ENCODE measurements at regions not wholly inside any gene's neighbourhood (a gene's known extent, or its start where the extent isn't known, plus 50 kb on each side); places are given as distances from the start of the nearest gene placed in this dataset.
A peak's percentile ranks its signal among the peaks of the same experiment; 100 is the strongest.

DNA sequence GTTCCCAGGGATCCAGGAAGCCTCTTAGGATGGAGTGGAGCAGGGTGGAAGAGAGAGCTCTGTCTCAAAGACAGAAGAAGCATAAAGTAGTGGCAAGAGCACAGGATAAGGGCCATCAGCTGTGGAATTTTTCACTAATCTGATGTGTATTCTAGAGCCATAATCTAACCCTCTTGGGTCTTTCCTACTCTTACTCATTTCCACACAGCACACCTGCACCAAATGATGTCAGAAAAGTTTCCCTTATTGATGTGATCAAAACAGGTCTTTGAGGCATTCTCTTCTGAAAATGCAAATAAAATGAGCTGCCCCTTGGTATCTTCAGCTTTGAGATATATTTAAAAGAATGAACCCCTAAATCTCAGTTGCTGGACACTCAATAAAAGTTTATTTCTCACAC, 415.1 kb upstream of the CHST9 start:
- no peak for TF ChIP-seq SPI1 (IDR thresholded peaks at IDR 0.05; ENCODE audit: borderline replicate concordance, low read depth)
- TF ChIP-seq, protein P1, sequence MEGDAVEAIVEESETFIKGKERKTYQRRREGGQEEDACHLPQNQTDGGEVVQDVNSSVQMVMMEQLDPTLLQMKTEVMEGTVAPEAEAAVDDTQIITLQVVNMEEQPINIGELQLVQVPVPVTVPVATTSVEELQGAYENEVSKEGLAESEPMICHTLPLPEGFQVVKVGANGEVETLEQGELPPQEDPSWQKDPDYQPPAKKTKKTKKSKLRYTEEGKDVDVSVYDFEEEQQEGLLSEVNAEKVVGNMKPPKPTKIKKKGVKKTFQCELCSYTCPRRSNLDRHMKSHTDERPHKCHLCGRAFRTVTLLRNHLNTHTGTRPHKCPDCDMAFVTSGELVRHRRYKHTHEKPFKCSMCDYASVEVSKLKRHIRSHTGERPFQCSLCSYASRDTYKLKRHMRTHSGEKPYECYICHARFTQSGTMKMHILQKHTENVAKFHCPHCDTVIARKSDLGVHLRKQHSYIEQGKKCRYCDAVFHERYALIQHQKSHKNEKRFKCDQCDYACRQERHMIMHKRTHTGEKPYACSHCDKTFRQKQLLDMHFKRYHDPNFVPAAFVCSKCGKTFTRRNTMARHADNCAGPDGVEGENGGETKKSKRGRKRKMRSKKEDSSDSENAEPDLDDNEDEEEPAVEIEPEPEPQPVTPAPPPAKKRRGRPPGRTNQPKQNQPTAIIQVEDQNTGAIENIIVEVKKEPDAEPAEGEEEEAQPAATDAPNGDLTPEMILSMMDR (IDR thresholded peaks at IDR 0.05; ENCODE audit: insufficient read depth, low read length) = no peak
- TF ChIP-seq POLR2AphosphoS5 (IDR thresholded peaks at IDR 0.05; ENCODE audit: low read depth) = no peak
- TF ChIP-seq, protein P2, sequence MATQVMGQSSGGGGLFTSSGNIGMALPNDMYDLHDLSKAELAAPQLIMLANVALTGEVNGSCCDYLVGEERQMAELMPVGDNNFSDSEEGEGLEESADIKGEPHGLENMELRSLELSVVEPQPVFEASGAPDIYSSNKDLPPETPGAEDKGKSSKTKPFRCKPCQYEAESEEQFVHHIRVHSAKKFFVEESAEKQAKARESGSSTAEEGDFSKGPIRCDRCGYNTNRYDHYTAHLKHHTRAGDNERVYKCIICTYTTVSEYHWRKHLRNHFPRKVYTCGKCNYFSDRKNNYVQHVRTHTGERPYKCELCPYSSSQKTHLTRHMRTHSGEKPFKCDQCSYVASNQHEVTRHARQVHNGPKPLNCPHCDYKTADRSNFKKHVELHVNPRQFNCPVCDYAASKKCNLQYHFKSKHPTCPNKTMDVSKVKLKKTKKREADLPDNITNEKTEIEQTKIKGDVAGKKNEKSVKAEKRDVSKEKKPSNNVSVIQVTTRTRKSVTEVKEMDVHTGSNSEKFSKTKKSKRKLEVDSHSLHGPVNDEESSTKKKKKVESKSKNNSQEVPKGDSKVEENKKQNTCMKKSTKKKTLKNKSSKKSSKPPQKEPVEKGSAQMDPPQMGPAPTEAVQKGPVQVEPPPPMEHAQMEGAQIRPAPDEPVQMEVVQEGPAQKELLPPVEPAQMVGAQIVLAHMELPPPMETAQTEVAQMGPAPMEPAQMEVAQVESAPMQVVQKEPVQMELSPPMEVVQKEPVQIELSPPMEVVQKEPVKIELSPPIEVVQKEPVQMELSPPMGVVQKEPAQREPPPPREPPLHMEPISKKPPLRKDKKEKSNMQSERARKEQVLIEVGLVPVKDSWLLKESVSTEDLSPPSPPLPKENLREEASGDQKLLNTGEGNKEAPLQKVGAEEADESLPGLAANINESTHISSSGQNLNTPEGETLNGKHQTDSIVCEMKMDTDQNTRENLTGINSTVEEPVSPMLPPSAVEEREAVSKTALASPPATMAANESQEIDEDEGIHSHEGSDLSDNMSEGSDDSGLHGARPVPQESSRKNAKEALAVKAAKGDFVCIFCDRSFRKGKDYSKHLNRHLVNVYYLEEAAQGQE (IDR thresholded peaks at IDR 0.05; ENCODE audit: insufficient replicate concordance, low read depth) = no peak
- TF ChIP-seq GABPA (IDR thresholded peaks at IDR 0.05; ENCODE audit: low read depth) = no peak
- DNase-seq (ENCODE audit: low read depth in 1 of 2, low spot score in 1 of 2) = no peak

DNA sequence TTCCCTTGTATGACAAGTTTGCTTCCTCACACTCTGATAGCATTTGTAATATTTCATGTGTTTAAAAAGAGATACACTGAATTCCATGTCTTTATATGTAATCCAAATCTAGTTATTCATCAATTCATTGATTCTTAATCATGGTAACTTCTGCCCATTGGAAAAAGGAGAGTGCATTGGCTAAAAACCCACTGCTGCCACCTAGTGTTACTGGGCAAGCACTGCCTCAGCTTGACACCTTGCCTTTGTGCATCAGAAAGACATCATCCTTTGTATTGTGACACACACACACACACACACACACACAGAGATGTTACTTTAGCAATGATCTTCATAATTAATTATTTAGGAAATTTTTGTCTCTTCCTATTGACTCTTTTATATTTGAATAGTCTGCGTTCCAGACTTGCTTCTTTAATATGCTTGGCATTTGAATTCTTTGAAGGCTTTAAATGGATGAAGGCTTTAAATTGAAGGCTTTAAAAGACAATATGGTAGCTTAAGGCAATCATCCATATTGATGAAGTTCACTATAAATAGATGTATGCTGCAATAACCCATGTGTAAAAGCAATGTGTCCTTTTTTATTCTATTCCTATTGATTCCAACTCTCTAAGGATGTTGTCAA, 414.2 kb upstream of the CHST9 start:
- no peak overlapping the region for H3K27ac ChIP-seq (replicated peaks)
- no peak for TF ChIP-seq POLR2AphosphoS5 (IDR thresholded peaks at IDR 0.05; ENCODE audit: low read depth)
- TF ChIP-seq, protein P1 (IDR thresholded peaks at IDR 0.05; ENCODE audit: insufficient read depth, low read length) = peak; percentile 99
- DNase-seq (ENCODE audit: low read depth in 1 of 2, low spot score in 1 of 2) = peak; percentile 47 to 57
- H3K4me3 ChIP-seq (replicated peaks; ENCODE audit: insufficient read depth, low read length) = no peak overlapping the region
- no peaks in the 10 kb centered on the region for H3K27me3 ChIP-seq (ENCODE audit: insufficient read depth, poor library complexity, severe bottlenecking)

More for the DNA sequence above, 415.1 kb upstream of the CHST9 start:
- Histone ChIP-seq H3K27me3 (ENCODE audit: insufficient read depth, poor library complexity, severe bottlenecking) (no peaks in the 10 kb centered on the region), H3K27ac (replicated peaks) (no peak overlapping the region), H3K4me3 (replicated peaks; ENCODE audit: insufficient read depth, low read length) (no peak overlapping the region)

DNA sequence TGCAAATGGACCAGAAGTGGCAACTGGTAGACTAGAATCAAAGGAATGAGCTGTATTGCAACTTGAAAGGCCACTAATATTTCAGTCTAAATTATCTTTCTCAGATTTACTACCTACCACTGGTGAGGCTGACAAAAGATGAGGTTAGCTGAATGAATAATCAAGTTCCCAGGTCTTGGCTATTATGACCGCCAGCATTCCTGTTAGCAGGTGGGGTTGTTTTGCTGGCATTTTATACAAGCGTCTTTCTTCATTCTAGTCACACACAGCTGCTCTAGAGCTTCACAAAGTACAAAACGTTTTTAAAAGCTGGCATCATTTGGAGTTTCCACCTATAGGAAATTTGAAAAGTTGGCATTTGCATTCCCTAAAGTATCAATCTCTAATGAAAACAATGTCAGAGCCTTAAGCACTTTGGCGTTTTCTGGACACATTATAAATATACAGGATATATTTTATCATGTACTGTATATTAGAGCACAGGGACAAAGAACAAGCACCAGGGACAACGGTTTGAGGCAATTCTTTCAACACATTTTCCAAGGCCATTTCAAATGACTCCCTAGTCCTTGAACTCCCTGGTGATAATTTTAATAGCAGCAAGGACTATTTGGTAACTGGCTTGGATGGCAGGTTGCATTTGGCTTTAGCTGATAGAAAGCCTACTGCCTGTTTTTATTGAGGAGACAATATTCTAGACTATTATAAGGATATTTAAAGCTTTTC, 410.2 kb upstream of the CHST9 start:
- Histone ChIP-seq H3K4me3 (replicated peaks; ENCODE audit: insufficient read depth, low read length) (no peak overlapping the region), H3K27ac (replicated peaks) (no peak overlapping the region), H3K27me3 (ENCODE audit: insufficient read depth, poor library complexity, severe bottlenecking) (no peaks in the 10 kb centered on the region)
- TF ChIP-seq SPI1 (IDR thresholded peaks at IDR 0.05; ENCODE audit: borderline replicate concordance, low read depth) (no peak), GABPA (IDR thresholded peaks at IDR 0.05; ENCODE audit: low read depth) (no peak), POLR2AphosphoS5 (IDR thresholded peaks at IDR 0.05; ENCODE audit: low read depth) (no peak)
- TF ChIP-seq, protein P1 (IDR thresholded peaks at IDR 0.05; ENCODE audit: insufficient read depth, low read length) = no peak
- TF ChIP-seq, protein P2 (IDR thresholded peaks at IDR 0.05; ENCODE audit: insufficient replicate concordance, low read depth) = no peak
- DNase-seq (ENCODE audit: low read depth in 1 of 2, low spot score in 1 of 2) = no peak

All from HL-60 (cell line).